HG02610 (cell line): ENCODE measurements at regions not wholly inside any gene's neighbourhood (a gene's known extent, or its start where the extent isn't known, plus 50 kb on each side); places are given as distances from the start of the nearest gene placed in this dataset.

Source experiments
- ATAC-seq: cut with Tn5 transposase; IDR thresholded peaks from one replicate; pipeline ENCODE4 v1.9.1; 2021; ENCODE audit warnings: mild to moderate bottlenecking, moderate library complexity; ENCODE audit not compliant: unreplicated experiment

DNA sequence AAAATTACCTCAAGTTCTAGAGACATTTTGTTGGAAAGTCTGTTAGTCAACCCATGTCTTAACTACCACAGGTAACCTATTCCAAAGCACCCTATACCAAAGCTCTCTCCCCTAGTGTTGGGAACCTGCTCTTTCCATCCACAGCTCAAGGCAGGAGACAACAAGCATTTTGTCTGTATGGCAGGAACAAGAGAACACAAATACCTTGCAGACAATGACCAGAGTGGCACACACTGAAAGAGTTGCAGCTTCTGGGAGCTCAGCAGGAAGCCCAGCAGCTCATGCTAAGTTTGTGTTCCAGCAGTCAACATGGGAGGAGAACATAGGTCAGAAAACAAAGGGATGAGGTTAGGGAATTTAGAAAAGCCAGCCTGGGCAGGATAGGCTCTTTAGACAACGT is 300.8 kb downstream of the HHIPL2 start:
- no peak for ATAC-seq

DNA sequence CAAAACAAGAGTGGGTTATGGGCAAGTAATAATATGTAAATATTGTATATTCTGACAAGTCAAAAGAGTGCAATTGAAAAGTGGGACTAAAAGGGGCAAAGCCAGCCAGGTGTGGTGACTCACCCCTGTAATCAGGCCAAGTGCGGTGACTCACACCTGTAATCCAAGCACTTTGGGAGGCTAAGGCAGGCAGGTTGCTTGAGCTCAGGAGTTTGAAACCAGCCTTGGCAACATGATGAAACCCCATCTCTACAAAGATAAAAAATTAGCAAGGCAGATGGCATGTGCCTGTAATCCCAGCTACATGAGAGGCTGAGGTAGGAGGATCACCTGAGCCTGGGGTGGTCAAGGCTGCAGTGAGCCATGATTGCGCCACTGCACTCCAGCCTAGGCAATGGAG is 304.0 kb downstream of the HHIPL2 start:
- no peak for ATAC-seq

DNA sequence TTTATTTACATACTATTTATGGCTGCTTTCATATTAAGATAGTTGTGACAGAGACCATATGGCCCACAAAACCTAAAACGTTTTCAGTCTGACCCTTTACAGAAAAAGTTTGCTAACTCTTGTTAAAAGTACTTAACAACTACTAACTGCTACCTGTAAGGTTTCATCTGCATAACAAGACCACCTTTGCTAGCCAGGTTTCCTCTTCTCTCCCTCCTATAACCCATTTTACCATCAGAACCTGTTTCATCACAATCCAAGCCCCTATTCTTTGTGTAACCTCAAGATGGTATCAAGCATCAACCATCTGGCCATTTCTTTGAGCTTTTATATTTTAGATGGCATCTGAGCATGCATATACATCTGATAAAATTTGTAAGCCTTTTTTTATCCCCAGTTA is 305.4 kb downstream of the HHIPL2 start:
- no peak for ATAC-seq

DNA sequence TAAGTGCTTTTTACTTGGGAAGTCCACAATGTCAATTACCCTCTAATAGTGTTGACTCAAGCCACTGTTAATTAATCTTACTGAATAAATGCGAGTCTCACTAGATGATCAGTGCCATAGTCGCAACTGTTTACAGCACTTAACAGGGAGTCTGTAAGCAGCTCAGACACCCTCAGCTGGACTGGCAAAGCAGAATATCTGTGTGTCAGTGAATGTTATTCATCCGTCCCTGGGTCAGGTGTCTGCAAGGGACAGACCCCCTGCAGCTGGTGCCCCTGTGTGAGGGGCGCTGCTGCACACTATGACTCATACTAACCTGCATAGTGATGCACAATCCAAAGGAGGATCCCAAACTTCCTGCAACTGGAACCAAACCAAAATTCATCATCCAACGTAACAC is 306.5 kb downstream of the HHIPL2 start:
- no peak for ATAC-seq

DNA sequence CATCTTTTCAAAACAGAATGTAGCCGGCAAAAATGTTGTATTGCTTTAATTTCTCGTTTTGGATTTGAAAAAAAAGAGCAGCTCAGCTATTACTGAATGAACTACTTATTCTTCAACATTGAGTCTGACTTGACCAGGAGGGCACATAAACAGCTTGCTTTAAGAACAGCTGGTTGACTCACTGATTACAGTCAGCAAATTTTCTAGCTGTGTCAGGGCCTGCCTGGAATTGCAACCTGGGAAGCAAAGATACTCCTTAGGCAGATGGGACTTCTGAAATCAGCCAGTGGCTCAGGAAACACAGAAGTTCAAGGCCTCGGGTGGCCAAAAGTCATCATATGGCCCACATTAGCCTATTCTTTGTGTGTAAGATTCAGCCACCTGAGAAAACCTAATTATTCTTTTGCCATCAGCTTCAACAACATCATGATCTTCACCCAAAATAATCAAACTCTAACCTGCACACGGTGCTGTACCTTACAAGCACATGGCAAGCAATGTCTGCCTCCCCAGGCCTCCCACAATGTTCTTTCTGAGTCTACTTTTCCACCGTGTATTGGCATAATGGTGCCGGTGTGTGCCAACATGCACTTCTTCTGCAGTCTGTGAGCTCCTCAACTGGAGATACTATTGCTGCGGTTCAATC is 307.2 kb downstream of the HHIPL2 start:
- ATAC-seq: no peak

DNA sequence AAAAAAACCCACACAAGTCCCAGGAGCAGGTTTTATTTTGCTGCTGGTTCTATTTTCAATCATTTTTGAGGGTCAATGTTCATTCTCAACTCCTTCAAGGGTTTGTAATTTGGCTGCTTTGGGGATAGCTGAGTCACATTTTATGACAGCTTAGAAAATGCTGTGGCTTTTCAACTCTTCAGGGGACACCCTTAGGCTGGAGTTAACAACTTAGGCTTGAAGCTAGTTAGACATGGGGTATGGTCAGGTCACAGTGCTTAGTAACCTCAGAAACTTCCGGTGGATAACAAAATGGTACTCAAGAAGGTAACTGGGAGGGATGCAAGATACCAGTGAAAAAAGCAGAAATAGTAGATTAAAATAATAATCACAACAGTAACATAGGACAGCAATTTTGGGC is 308.8 kb downstream of the HHIPL2 start:
- no peak for ATAC-seq

DNA sequence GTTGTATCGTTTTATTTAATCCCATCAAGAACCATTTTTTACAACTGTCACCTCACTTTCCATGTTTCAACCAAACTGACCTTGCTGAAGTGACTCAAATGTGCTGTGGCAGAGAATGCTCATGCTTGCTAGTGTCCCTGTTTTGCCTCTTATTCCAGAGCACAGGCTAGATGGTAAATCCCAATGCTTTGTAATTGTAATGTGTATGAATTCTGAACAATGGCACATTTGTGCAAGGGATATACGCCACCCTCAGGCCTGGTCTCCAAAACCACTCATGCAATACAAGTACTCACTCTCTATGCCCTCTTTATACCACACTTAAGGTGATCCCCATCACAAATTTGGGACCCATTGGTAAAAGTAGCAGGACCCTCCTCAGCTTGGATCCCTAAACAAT is 313.6 kb downstream of the HHIPL2 start:
- no peak for ATAC-seq

DNA sequence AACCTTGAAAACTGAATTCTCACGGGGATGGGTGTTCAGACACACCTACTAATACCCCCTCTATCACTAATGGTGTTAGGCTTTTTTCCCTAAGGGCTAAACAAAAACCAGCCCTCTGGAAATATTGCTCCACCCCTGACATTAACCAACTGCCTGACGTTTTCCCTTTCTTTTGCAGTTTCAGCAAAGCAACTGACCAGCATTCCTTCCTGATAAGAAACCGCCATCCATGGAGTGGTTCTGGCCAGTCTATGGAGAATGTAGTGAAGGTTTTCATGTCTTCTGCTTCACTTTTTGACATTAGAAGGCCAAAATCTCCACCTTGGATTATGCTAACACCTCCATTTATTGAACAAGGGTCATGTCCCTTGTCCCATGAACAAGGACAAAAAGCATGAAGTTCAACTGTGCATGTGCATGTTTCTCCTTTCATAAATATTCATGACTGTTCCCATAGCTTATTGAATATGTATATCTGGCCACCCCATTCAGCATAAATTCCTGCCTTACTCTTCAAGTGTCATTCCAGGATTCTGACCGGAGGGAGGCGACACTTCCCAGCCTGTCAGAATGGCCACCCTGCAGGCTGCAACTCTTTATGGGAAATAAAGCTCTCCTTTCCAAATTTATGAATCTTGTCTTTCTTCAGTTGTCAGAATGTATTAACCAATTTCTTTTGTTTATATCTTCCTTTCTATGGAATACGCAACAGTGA is 314.3 kb downstream of the HHIPL2 start:
- ATAC-seq: no peak

DNA sequence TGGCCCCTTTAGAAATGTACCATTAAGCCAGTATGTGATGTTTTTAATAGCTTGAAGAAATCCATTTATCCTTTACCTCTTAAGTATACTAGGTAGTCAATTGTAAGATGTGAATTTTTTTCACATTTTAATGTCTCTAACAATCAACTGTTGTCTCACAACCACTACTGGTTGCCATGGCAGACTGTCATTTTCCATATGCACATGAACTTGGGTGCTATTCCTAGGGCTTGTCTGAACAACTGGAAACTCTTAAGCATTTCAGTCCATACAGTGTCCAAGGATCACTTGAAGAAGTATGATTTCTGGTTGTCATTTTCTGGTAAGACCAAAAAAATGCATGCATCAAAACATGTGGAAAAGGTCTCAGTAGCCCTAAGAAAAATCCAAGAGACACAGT is 315.1 kb downstream of the HHIPL2 start:
- ATAC-seq: no peak

DNA sequence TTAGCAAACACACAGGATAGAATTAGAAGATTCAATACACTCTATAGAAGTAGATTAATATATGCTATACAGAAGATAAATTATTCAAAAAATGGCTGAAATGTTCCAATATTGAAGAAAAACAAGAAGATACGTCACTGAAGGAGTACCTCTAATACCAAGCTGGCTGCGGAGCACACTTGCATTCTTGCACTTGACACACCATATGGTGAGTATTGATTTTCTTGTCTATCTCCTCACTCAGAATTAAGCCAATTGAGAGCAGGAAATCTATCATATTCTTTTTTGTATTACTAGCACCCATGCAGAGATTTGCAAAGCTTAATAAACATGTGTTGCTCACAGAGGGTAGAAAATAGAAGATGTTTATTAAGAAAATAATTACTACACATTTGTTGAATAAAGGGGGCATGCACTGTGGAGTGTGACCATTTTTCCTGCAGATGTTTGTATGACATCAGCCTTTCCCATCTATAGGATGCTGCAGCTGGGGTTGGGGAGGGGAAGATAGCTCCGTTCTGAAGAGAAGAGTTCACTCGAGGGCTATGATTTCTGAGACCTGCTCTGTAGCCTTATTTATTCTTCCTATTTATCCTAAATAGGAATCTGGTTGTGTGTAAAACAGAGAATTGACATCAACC is 318.1 kb downstream of the HHIPL2 start:
- no peak for ATAC-seq

DNA sequence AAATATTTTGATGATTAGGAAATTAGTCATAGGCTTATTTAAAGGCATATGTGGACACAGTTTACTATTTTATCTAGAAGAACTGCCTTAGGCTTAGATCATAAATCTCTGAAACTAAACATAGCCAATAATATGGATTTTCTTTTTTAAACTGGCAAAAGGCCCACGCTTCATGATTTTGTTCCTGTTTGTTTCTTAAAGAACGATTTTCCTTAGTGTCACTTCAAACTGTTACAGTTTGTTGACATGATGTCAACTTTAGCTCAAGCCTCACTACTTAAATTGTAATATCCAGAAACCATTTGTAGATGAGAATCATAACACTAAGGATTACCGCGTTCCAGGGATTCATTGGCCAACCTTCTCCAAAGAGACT is 322.6 kb downstream of the HHIPL2 start:
- no peak for ATAC-seq

DNA sequence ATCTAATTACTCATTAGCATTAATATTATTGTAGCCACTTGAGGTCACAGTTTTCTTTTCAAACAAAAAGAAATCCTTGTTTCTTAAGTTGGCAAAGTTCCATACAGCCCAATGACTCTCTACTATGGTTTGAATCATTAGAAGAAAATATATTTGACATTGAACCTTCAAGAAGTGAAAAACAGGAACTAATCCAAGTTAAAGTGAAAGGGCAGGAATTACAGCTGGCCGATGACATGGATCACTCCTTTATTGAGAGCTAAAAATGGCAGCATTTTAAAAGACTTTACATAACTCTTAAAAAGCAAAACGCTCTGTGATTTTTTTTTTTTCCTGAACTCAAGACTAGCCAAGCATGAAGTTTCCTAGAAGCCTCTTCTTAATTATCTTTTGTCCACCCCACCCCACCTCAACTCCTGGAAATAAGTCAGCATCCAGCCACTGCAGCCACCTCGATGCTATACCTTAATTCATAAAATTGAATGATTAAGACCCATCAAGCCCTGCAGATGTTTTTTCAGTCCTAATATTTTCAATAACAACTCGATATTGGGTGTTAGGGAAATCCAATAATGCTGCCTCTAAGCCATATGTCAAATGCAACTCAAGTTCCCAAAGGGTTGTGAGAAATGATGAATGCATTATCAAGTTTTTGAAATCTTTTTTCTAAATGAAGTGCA is 323.1 kb downstream of the HHIPL2 start:
- no peak for ATAC-seq

DNA sequence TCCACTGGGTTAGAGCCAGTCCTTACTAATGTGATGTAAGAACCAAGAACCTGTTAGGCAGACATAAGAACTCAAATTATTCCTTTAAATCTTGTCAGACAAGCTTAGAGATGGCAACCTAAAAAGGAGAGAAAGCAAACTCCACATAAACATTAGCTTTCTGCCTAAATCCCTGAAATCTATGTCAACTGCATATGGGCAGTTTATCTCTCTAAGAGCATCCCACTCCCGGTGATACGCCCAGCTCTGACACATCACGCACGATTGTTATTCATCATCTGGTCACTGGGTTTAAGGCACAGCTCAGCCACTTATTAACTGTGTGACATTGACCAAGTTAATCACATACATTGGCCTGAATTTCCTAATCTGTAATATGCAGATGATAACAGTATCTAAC is 323.7 kb downstream of the HHIPL2 start:
- ATAC-seq: no peak

DNA sequence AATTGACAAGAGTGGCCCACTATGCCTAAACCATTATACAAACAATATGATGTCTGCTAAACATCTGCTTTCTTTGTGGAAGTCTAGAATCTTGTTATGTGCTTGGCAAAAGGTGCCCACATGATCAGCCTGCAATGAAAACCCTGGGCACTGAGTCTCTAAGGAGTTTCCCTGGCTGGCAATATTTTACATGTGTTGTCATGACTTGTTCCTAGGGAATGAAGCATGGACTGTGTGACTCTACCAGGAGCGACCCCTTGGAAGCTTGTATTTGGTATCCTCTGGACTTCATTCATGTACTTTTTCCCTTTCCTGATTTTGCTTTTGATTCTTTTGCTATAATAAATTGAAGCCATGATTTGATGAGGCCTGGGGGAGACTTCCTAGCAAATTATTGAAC is 324.9 kb downstream of the HHIPL2 start:
- no peak for ATAC-seq

DNA sequence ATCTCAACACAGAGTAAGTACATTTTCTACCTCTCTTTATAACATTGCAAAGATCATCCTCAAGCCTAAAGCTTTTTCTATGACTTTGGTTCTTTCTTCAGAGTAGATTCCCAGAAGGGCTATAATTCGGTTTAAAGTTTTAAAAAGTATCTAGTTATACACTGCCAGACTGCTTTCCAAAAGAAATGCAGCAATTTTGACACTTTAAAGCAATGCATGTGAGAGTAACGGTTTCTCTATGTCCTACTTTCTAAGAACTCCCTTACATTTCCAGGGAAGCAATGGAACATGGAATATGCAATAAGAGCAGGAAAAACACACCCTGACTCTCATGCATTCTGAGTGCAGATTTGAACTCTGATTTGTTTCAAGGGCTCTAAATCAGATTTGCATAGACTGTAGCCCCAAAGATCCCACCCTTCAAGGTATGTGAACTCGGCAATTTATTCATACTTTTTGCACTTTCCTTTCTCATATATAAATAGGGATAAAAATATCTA is 331.6 kb downstream of the HHIPL2 start:
- no peak for ATAC-seq

DNA sequence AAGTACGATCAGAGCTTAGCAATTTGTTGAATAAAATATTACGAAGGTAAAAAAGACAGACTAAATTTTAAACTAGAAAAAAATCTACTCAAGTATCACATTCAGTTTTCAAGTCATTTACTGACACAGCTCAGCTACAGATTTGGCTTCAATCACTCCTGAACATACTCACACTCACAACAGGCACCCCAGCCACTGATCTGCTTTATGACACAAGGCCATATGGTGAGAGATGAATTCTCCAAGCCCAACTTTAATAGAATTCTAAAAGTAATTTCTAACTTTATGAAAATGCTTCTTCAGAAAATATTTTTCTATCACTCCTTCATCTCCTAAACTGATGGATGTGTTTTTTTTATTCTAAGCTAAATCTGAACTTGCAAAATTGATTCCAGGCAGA is 337.1 kb downstream of the HHIPL2 start:
- no peak for ATAC-seq

DNA sequence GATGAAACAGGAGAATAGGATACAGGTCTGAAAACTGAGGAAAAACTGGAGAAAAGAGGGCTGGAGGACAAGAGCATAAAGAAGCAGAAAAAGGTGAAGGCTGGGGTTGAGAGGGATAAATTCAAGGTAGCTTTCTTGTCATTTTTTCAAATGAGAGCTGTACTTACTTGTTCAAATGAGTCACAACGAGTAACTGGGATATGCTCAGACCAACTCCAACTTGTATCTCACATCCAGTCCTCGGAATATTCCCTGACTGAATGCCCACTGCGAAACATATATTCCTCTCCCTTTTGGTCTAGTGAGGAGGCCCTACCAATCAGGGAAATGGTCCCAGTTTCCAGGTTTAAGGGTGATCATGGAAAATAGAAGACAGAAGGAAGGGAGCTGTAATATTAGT is 343.4 kb downstream of the HHIPL2 start:
- no peak for ATAC-seq

DNA sequence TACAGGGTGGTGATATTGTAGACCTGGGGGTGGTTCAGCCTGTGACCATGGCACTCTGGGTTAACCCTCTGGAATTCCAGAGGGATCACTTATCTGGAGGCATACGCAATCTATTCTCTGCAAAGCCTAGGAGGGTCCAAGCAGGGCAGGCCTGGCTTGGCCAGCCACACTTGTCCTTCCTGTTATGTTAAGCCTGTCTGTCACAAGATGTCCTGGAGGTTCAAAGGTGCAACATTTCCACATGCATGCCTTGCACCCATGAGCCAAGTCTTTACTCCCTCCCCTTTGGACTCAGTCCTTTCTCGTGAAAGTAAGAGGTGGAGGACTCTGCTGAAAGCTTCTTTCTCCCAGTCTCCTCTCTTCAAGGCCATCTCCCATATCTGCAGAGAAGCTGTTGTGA is 345.1 kb downstream of the HHIPL2 start:
- ATAC-seq: no peak

DNA sequence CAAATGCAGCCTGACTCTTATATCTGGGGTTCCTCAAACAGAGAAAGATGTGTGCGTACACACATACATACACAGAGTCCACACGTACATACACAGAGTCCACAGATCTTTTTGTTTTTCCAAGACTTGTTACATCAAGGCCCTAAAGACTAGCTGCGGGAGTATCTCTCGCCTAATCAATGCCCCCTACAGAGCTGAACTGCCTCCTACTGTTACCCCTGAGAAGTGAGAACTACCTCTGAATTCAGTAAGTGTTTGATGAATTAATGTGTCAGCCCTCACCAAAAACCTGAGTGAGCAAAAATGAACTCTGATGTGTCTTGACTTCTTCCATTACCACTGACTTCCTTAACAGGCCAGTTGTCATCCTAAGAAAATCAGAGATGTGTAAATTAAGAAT is 351.2 kb downstream of the HHIPL2 start:
- no peak for ATAC-seq

DNA sequence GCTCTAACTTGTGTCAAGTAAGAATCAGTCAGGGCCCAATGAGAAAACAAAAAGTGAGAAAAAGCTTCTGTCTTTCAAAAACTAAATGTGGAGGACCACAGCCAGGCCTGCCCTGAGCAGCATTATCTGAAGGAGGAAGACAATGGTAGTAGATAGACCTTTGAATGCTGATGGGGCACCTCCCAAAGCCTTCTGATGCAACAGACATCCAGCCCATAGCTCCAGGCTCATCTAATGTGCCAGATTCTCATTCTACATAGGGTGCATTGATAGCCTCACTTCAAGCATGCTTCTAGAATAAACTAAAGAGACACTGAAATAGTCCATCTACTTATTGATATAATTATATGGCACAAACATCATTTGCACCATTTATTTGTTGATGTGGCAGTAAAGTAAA is 351.6 kb downstream of the HHIPL2 start:
- ATAC-seq: no peak

DNA sequence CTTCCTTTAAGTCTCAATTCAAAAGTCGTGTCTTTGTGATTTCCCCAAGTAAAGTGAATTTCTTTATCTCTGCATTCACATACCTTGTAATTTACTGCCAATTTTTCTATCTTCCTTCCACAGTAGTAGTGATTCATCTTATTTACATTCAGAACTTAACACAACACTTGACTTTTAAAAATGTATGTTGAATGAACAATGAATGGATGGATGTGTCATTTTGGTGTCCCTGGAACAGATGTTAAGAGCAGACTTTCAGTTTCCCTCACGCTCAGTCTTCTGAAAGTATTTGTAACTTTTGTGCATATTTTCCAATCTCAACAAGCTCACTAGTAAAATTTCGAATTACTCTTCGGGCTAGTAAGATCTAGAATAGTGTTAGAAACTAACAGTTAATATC is 352.0 kb downstream of the HHIPL2 start:
- ATAC-seq: no peak

DNA sequence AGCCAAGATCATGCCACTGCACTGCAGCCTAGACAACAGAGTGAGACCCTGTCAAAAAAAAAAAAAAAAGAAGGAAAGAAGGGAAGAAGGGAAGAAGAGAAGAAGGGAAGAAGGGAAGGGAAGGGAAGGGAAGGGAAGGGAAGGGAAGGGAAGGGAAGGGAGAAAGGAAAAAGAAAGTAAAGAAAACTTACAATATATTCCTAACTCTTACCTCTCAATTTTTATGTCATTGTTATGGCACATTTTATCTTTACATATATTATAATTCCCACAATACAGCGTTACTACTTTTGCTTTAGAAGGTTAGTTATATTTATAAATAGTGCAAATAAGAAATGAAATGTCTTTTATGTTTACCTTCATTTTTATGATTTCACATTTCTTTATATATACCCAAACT is 358.7 kb downstream of the HHIPL2 start:
- ATAC-seq: no peak
